SK-N-SH treated with all-trans-retinoic acid at 6 μM for 48 hours (cell line): ENCODE measurements at regions not wholly inside any gene's neighbourhood (a gene's known extent, or its start where the extent isn't known, plus 50 kb on each side); places are given as distances from the start of the nearest gene placed in this dataset.

Experiments used
- ATAC-seq: fragments of 200-7000 bp; cut with Tn5 transposase; 3 replicates; pipeline ENCODE4 v1.9.1; 2020; ENCODE audit warnings: mild to moderate bottlenecking, moderate library complexity
- ARNTL ChIP-seq: fragments of 450-650 bp; formaldehyde crosslinking; IDR thresholded peaks from 2 replicates; pipeline ENCODE4 v1.5.0; 2020; ENCODE audit warnings: low read depth, mild to moderate bottlenecking, moderate library complexity, borderline replicate concordance
- BACH2 ChIP-seq: fragments of 250-450 bp; sonication (Bioruptor Pico); IDR thresholded peaks from 2 replicates; pipeline ENCODE4 v1.9.0; 2021; ENCODE audit warnings: mild to moderate bottlenecking, borderline replicate concordance
- CSDC2 ChIP-seq: fragments of 250-450 bp; sonication (Bioruptor Pico); IDR thresholded peaks from 2 replicates; pipeline ENCODE4 v1.5.0; 2020; ENCODE audit warnings: mild to moderate bottlenecking, moderate library complexity
- ESRRG ChIP-seq: fragments of 250-450 bp; sonication (Bioruptor Pico); IDR thresholded peaks from 2 replicates; pipeline ENCODE4 v1.6.1; 2021; ENCODE audit warnings: mild to moderate bottlenecking
- GLIS3 ChIP-seq: fragments of 250-450 bp; sonication (Bioruptor Pico); IDR thresholded peaks from 2 replicates; pipeline ENCODE4 v1.5.0; 2020; ENCODE audit warnings: mild to moderate bottlenecking, moderate library complexity
- ISL1 ChIP-seq: fragments of 250-450 bp; sonication (Bioruptor Pico); IDR thresholded peaks from 2 replicates; pipeline ENCODE4 v2.1.2; 2022; ENCODE audit warnings: mild to moderate bottlenecking, moderate library complexity
- OSR1 ChIP-seq: fragments of 250-450 bp; sonication (Bioruptor Pico); IDR thresholded peaks from 2 replicates; pipeline ENCODE4 v1.8.0; 2022; ENCODE audit warnings: moderate library complexity, mild to moderate bottlenecking, inconsistent platforms
- PATZ1 ChIP-seq: fragments of 250-450 bp; sonication (Bioruptor Pico); IDR thresholded peaks from 2 replicates; pipeline ENCODE4 v1.8.0; 2020; ENCODE audit warnings: mild to moderate bottlenecking, moderate library complexity, borderline replicate concordance
- RARB ChIP-seq: fragments of 250-450 bp; sonication (Bioruptor Pico); IDR thresholded peaks from 2 replicates; pipeline ENCODE4 v1.8.0; 2021; ENCODE audit warnings: mild to moderate bottlenecking, moderate library complexity
- SNAI2 ChIP-seq: fragments of 250-450 bp; sonication (Bioruptor Pico); IDR thresholded peaks from 2 replicates; pipeline ENCODE4 v1.5.0; 2020; ENCODE audit warnings: mild to moderate bottlenecking, moderate library complexity
- TCF4 ChIP-seq: fragments of 250-450 bp; sonication (Bioruptor Pico); IDR thresholded peaks from 2 replicates; pipeline ENCODE4 v1.8.0; 2021; ENCODE audit warnings: mild to moderate bottlenecking, moderate library complexity, borderline replicate concordance
- TOX ChIP-seq: fragments of 250-450 bp; sonication (Bioruptor Pico); IDR thresholded peaks from 2 replicates; pipeline ENCODE4 v1.8.0; 2021; ENCODE audit warnings: mild to moderate bottlenecking, moderate library complexity, borderline replicate concordance
- TSHZ2 ChIP-seq: fragments of 250-450 bp; sonication (Bioruptor Pico); IDR thresholded peaks from 2 replicates; pipeline ENCODE4 v1.5.0; 2020; ENCODE audit warnings: mild to moderate bottlenecking, moderate library complexity
- ZC3H10 ChIP-seq: fragments of 250-450 bp; sonication (Bioruptor Pico); IDR thresholded peaks from 2 replicates; pipeline ENCODE4 v1.5.1; 2021; ENCODE audit warnings: mild to moderate bottlenecking, moderate library complexity
- ZFP3 ChIP-seq: fragments of 250-450 bp; sonication (Bioruptor Pico); IDR thresholded peaks from 2 replicates; pipeline ENCODE4 v1.5.0; 2020; ENCODE audit warnings: mild to moderate bottlenecking, moderate library complexity
- ZFP30 ChIP-seq: fragments of 450-650 bp; formaldehyde crosslinking; IDR thresholded peaks from 2 replicates; pipeline ENCODE4 v1.5.0; 2022; ENCODE audit warnings: mild to moderate bottlenecking, moderate library complexity
- ZNF565 ChIP-seq: fragments of 450-650 bp; formaldehyde crosslinking; conservative IDR thresholded peaks from 2 replicates; pipeline ENCODE4 v1.5.0; 2020; ENCODE audit warnings: low read depth, mild to moderate bottlenecking, moderate library complexity
- ZNF70 ChIP-seq: fragments of 450-650 bp; formaldehyde crosslinking; IDR thresholded peaks from 2 replicates; pipeline ENCODE4 v1.5.0; 2020; ENCODE audit warnings: mild to moderate bottlenecking, moderate library complexity
- ZNF8 ChIP-seq: fragments of 450-650 bp; formaldehyde crosslinking; IDR thresholded peaks from 2 replicates; pipeline ENCODE4 v1.5.0; 2020; ENCODE audit warnings: mild to moderate bottlenecking, moderate library complexity
- TF ChIP-seq, protein P1 (sequence below): fragments of 250-450 bp; sonication (Bioruptor Pico); IDR thresholded peaks from 2 replicates; pipeline ENCODE4 v1.5.1; 2021; ENCODE audit warnings: mild to moderate bottlenecking, moderate library complexity
- TF ChIP-seq, protein P2 (sequence below): fragments of 250-450 bp; sonication (Bioruptor Pico); IDR thresholded peaks from 2 replicates; pipeline ENCODE4 v1.8.0; 2021; ENCODE audit warnings: low read depth, mild to moderate bottlenecking, moderate library complexity, borderline replicate concordance
- TF ChIP-seq, protein P3 (sequence below): fragments of 250-450 bp; sonication (Bioruptor Pico); IDR thresholded peaks from 2 replicates; pipeline ENCODE4 v1.5.1; 2020; ENCODE audit warnings: low read depth, mild to moderate bottlenecking, moderate library complexity

GRCh38 chr9:96079779-96080178 is 204.3 kb downstream of the ERCC6L2 start:
- TF ChIP-seq ARNTL (CRISPR knock-in tag) (no peak), PATZ1 (CRISPR knock-in tag) (no peak), ZC3H10 (CRISPR knock-in tag) (no peak), ISL1 (CRISPR knock-in tag) (no peak), ZNF8 (CRISPR knock-in tag) (no peak), ZNF70 (no peak), OSR1 (CRISPR knock-in tag) (no peak), ZNF565 (CRISPR knock-in tag) (no peak), TSHZ2 (no peak), ZFP3 (CRISPR knock-in tag) (no peak), RARB (CRISPR knock-in tag) (no peak), TOX (CRISPR knock-in tag) (no peak), ESRRG (CRISPR knock-in tag) (no peak), GLIS3 (CRISPR knock-in tag) (no peak), SNAI2 (CRISPR knock-in tag) (no peak), CSDC2 (CRISPR knock-in tag) (no peak)
- TF ChIP-seq, protein P1, sequence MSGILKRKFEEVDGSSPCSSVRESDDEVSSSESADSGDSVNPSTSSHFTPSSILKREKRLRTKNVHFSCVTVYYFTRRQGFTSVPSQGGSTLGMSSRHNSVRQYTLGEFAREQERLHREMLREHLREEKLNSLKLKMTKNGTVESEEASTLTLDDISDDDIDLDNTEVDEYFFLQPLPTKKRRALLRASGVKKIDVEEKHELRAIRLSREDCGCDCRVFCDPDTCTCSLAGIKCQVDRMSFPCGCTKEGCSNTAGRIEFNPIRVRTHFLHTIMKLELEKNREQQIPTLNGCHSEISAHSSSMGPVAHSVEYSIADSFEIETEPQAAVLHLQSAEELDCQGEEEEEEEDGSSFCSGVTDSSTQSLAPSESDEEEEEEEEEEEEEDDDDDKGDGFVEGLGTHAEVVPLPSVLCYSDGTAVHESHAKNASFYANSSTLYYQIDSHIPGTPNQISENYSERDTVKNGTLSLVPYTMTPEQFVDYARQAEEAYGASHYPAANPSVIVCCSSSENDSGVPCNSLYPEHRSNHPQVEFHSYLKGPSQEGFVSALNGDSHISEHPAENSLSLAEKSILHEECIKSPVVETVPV (CRISPR knock-in tag), result no peak
- TF ChIP-seq, protein P2, sequence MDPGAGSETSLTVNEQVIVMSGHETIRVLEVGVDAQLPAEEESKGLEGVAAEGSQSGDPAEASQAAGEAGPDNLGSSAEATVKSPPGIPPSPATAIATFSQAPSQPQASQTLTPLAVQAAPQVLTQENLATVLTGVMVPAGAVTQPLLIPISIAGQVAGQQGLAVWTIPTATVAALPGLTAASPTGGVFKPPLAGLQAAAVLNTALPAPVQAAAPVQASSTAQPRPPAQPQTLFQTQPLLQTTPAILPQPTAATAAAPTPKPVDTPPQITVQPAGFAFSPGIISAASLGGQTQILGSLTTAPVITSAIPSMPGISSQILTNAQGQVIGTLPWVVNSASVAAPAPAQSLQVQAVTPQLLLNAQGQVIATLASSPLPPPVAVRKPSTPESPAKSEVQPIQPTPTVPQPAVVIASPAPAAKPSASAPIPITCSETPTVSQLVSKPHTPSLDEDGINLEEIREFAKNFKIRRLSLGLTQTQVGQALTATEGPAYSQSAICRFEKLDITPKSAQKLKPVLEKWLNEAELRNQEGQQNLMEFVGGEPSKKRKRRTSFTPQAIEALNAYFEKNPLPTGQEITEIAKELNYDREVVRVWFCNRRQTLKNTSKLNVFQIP (CRISPR knock-in tag), result no peak
- no peak; the same call in 1 of the 3 replicates for ATAC-seq

- TF ChIP-seq OSR1 (CRISPR knock-in tag), result no peak
- no peak for TF ChIP-seq ESRRG (CRISPR knock-in tag)
- peak; percentile 45; the same call in 1 of the 3 replicates for ATAC-seq
These were observed 203.5 kb downstream of the ERCC6L2 start for GRCh38 chr9:96078897-96079490.

DNA sequence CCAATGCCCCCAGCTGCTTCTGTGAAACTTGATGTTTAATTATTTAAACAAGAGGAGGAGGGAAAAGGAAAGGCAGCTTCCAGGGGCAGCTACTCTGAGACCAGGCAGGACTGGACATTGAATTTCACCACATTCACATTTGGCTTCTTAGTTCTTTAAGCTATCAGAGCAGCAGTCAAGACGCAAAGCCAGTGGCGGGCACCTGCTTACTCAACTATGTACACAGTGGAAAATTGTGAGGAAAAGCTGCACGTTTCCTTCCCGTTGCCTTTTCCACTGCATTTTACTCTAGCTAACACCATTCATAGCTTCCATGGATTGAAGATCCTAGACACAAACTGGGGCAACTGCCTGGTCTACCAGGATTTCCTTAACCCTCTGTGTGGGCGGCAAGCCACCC is 200.3 kb downstream of the ERCC6L2 start:
- no peak for ATAC-seq
- TF ChIP-seq ZFP30 (no peak), TCF4 (CRISPR knock-in tag) (no peak), TSHZ2 (no peak), CSDC2 (CRISPR knock-in tag) (no peak), SNAI2 (CRISPR knock-in tag) (no peak), TOX (CRISPR knock-in tag) (no peak), BACH2 (CRISPR knock-in tag) (no peak), ZNF565 (CRISPR knock-in tag) (no peak), ZFP3 (CRISPR knock-in tag) (no peak), ZNF8 (CRISPR knock-in tag) (no peak), ESRRG (CRISPR knock-in tag) (no peak)
- TF ChIP-seq, protein P1 (CRISPR knock-in tag), result no peak
- TF ChIP-seq, protein P3, sequence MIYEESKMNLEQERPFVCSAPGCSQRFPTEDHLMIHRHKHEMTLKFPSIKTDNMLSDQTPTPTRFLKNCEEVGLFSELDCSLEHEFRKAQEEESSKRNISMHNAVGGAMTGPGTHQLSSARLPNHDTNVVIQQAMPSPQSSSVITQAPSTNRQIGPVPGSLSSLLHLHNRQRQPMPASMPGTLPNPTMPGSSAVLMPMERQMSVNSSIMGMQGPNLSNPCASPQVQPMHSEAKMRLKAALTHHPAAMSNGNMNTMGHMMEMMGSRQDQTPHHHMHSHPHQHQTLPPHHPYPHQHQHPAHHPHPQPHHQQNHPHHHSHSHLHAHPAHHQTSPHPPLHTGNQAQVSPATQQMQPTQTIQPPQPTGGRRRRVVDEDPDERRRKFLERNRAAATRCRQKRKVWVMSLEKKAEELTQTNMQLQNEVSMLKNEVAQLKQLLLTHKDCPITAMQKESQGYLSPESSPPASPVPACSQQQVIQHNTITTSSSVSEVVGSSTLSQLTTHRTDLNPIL (CRISPR knock-in tag), result no peak
